IMR-90 (cell line): ENCODE measurements at regions not wholly inside any gene's neighbourhood (a gene's known extent, or its start where the extent isn't known, plus 50 kb on each side); places are given as distances from the start of the nearest gene placed in this dataset.

ENCODE experiments used
- ATAC-seq: fragments of 200-7000 bp; cut with Tn5 transposase; 2 replicates; pipeline ENCODE4 v1.9.1; 2020; ENCODE audit warnings: low read depth, mild to moderate bottlenecking, moderate library complexity
- BruUV-seq: library from RNA; stranded (reverse); fragments of 400-500 nt; replicated peaks from 2 replicates; lab custom pipeline; 2021; lab: Mats Ljungman, UMichigan
- CTCF ChIA-PET: fragments of 300-600 bp; formaldehyde crosslinking; extraction: SDS; loops from one replicate; lab custom pipeline; 2021; ENCODE audit warnings: antibody characterized with exemption; lab: Yijun Ruan, JAX
- POLR2A ChIA-PET: fragments of 300-600 bp; sonication (Branson Sonifier 250); formaldehyde crosslinking; loops from one replicate; lab custom pipeline; 2022; ENCODE audit warnings: antibody characterized with exemption; ENCODE audit not compliant: unreplicated experiment; lab: Charles Lee
- DNase-seq: peaks from one replicate; pipeline ENCODE4 v3.0.0; 2013
- H2AFZ ChIP-seq: replicated peaks from 2 replicates; pipeline ENCODE3; 2013; ENCODE audit warnings: low read length, mild to moderate bottlenecking; ENCODE audit not compliant: poor library complexity
- H2AK5ac ChIP-seq: 2 replicates; pipeline ENCODE4 v1.6.1; 2013; ENCODE audit warnings: low read depth, low read length, inconsistent platforms
- H2AK9ac ChIP-seq: replicated peaks from 2 replicates; pipeline ENCODE3; 2013; ENCODE audit warnings: mild to moderate bottlenecking, low read depth, low read length, moderate library complexity; ENCODE audit not compliant: poor library complexity
- H2BK120ac ChIP-seq: 2 replicates; pipeline ENCODE4 v1.6.1; 2013; ENCODE audit warnings: low read depth, low read length, inconsistent platforms
- H2BK15ac ChIP-seq: 3 replicates; pipeline ENCODE4 v1.6.1; 2013; ENCODE audit warnings: low read depth, low read length, inconsistent platforms
- H2BK20ac ChIP-seq: 2 replicates; pipeline ENCODE4 v1.6.1; 2013; ENCODE audit warnings: low read depth, mild to moderate bottlenecking, inconsistent platforms, low read length, moderate library complexity
- H2BK5ac ChIP-seq: 2 replicates; pipeline ENCODE4 v1.6.1; 2013; ENCODE audit warnings: mild to moderate bottlenecking, low read depth, low read length, inconsistent platforms; ENCODE audit not compliant: poor library complexity, severe bottlenecking
- H3K14ac ChIP-seq: replicated peaks from 2 replicates; pipeline ENCODE4 v1.6.1; 2013; ENCODE audit warnings: low read depth, low read length, inconsistent platforms
- H3K18ac ChIP-seq: 2 replicates; pipeline ENCODE4 v1.6.1; 2013; ENCODE audit warnings: low read depth, low read length, control low read depth
- H3K23ac ChIP-seq: 2 replicates; pipeline ENCODE4 v1.6.1; 2013; ENCODE audit warnings: low read depth, low read length, inconsistent platforms
- H3K27ac ChIP-seq: 2 replicates; pipeline ENCODE4 v1.5.1; 2013; ENCODE audit warnings: mild to moderate bottlenecking, control low read depth, low read length; ENCODE audit not compliant: insufficient read depth
- H3K27me3 ChIP-seq: 2 replicates; pipeline ENCODE4 v1.6.1; 2013; ENCODE audit warnings: low read length; ENCODE audit not compliant: control insufficient read depth, insufficient read depth
- H3K36me3 ChIP-seq: 2 replicates; pipeline ENCODE4 v1.6.1; 2013; ENCODE audit warnings: low read length, mixed read lengths; ENCODE audit not compliant: control insufficient read depth, insufficient read depth
- H3K4ac ChIP-seq: 2 replicates; pipeline ENCODE4 v1.6.1; 2013; ENCODE audit warnings: low read depth, low read length, inconsistent platforms
- H3K4me1 ChIP-seq: 2 replicates; pipeline ENCODE4 v1.6.1; 2013; ENCODE audit warnings: low read length, mixed read lengths; ENCODE audit not compliant: control insufficient read depth, insufficient read depth
- H3K4me2 ChIP-seq: 2 replicates; pipeline ENCODE4 v1.6.1; 2013; ENCODE audit warnings: low read depth, mild to moderate bottlenecking, control low read depth, low read length, moderate library complexity
- H3K4me3 ChIP-seq: 2 replicates; pipeline ENCODE4 v1.5.1; 2013; ENCODE audit warnings: low read depth, mild to moderate bottlenecking, control low read depth, low read length, moderate library complexity; ENCODE audit not compliant: insufficient read depth
- H3K56ac ChIP-seq: 2 replicates; pipeline ENCODE4 v1.6.1; 2013; ENCODE audit warnings: low read length, inconsistent platforms; ENCODE audit not compliant: insufficient read depth; ENCODE audit errors: extremely low read depth
- H3K79me1 ChIP-seq, 2 experiments: 2 replicates each; pipeline ENCODE4 v1.6.1; 2013; ENCODE audit warnings: low read length in 2 of 2, inconsistent platforms in 1 of 2, low read depth in 1 of 2
- H3K9ac ChIP-seq: 2 replicates; pipeline ENCODE4 v1.6.1; 2013; ENCODE audit warnings: low read depth, low read length, control low read depth
- H3K9me1 ChIP-seq: 2 replicates; pipeline ENCODE4 v1.6.1; 2013; ENCODE audit warnings: low read length, inconsistent platforms; ENCODE audit not compliant: insufficient read depth
- H3K9me3 ChIP-seq: 2 replicates; pipeline ENCODE4 v1.6.1; 2013; ENCODE audit warnings: low read length; ENCODE audit not compliant: control insufficient read depth, insufficient read depth
- H4K20me1 ChIP-seq: 2 replicates; pipeline ENCODE4 v1.6.1; 2013; ENCODE audit warnings: low read length, inconsistent platforms; ENCODE audit not compliant: insufficient read depth
- H4K5ac ChIP-seq: 2 replicates; pipeline ENCODE4 v1.6.1; 2013; ENCODE audit warnings: mild to moderate bottlenecking, low read depth, low read length, control low read depth
- H4K8ac ChIP-seq, 2 experiments: 2 replicates each; pipeline ENCODE4 v1.6.1; 2013; ENCODE audit warnings: low read depth in 2 of 2, low read length in 2 of 2, control low read depth in 1 of 2, inconsistent platforms in 1 of 2
- H4K91ac ChIP-seq: 2 replicates; pipeline ENCODE4 v1.6.1; 2013; ENCODE audit warnings: low read depth, low read length, inconsistent platforms; ENCODE audit not compliant: insufficient read depth
- CEBPB ChIP-seq: IDR thresholded peaks from 2 replicates; pipeline ENCODE4 v1.6.1; 2012; ENCODE audit warnings: low read depth, low read length, improper control_type of control experiment
- CHD1 ChIP-seq: IDR thresholded peaks from 2 replicates; pipeline ENCODE4 v1.6.1; 2012; ENCODE audit warnings: low read depth, low read length, improper control_type of control experiment
- FOS ChIP-seq: fragments of 150-350 bp; IDR thresholded peaks from 2 replicates; pipeline ENCODE4 v1.6.1; 2016; ENCODE audit warnings: low read depth, low read length
- POLR2A ChIP-seq: IDR thresholded peaks from 2 replicates; pipeline ENCODE4 v1.6.1; 2012; ENCODE audit warnings: mild to moderate bottlenecking, low read depth, low read length
- RAD21 ChIP-seq: IDR thresholded peaks from 2 replicates; pipeline ENCODE4 v1.6.1; 2012; ENCODE audit warnings: low read length, improper control_type of control experiment
- RFX5 ChIP-seq: IDR thresholded peaks from 2 replicates; pipeline ENCODE4 v1.8.0; 2012; ENCODE audit warnings: low read depth, mild to moderate bottlenecking, low read length, moderate library complexity
- WGBS, 2 experiments: methylation state at CpG; one replicate each; pipeline versions ENCODE4 v1.1.5 to v1.1.7; 2013; ENCODE audit warnings: missing lambda C conversion rate in 2 of 2; ENCODE audit not compliant: insufficient read length in 1 of 2; ENCODE audit errors: extremely low coverage in 2 of 2; 5-methylcytosine and 5-hydroxymethylcytosine counted together
- dilution Hi-C: fragments of 300-500 bp; cut with HindIII; formaldehyde crosslinking; loops from one replicate; pipeline ENCODE4 v1.14.3; 2018; ENCODE audit warnings: low sequenced_read_pairs; ENCODE audit not compliant: unreplicated experiment
- in situ Hi-C: fragments of 300-500 bp; cut with MboI; formaldehyde crosslinking; loops from 3 replicates; pipeline ENCODE4 v1.14.3; 2019; ENCODE audit warnings: low sequenced_read_pairs, inconsistent platforms, mixed read lengths
- intact Hi-C: fragments of 100-400 bp; cut with micrococcal nuclease; formaldehyde crosslinking; loops from 2 replicates; pipeline ENCODE4 v1.10.0; 2022
- TF ChIP-seq, protein P1 (sequence below): fragments of 150-350 bp; IDR thresholded peaks from 2 replicates; pipeline ENCODE4 v1.6.1; 2017; ENCODE audit warnings: mild to moderate bottlenecking, antibody characterized with exemption, low read length, low read depth

GRCh38 chr4:19645589-19645988, 606.1 kb upstream of the SLIT2 start:
- Histone ChIP-seq H4K91ac (no peak overlapping the region), H2AFZ (no peak overlapping the region), H2BK5ac (no peak overlapping the region), H3K23ac (no peak overlapping the region), H2BK15ac (no peak overlapping the region), H2AK5ac (no peak overlapping the region), H3K4me2 (no peak overlapping the region), H3K9me1 (no peaks in the 10 kb centered on the region), H4K20me1 (no peaks in the 10 kb centered on the region), H3K14ac (no peak overlapping the region), H3K9me3 (no peaks in the 10 kb centered on the region), H2AK9ac (no peak overlapping the region), H3K27ac (no peak overlapping the region), H3K56ac (no peak overlapping the region), H3K27me3 (no peaks in the 10 kb centered on the region), H4K8ac (no peak overlapping the region), H2BK20ac (no peak overlapping the region), H3K79me1 (no peaks in the 10 kb centered on the region), H4K5ac (no peak overlapping the region), H3K4me3 (no peak overlapping the region), H2BK120ac (no peak overlapping the region), H3K9ac (no peak overlapping the region), H3K36me3 (no peaks in the 10 kb centered on the region), H3K4me1 (no peaks in the 10 kb centered on the region), H3K18ac (no peak overlapping the region), H3K4ac (no peak overlapping the region)
- no TSS peak for BruUV-seq
- dilution Hi-C loops (no loop called here), intact Hi-C loops (no loop called here), in situ Hi-C loops (no loop called here)
- no peak for TF ChIP-seq RAD21
- no peak for TF ChIP-seq CHD1
- TF ChIP-seq CEBPB = no peak
- no peak for TF ChIP-seq FOS
- TF ChIP-seq, protein P1, sequence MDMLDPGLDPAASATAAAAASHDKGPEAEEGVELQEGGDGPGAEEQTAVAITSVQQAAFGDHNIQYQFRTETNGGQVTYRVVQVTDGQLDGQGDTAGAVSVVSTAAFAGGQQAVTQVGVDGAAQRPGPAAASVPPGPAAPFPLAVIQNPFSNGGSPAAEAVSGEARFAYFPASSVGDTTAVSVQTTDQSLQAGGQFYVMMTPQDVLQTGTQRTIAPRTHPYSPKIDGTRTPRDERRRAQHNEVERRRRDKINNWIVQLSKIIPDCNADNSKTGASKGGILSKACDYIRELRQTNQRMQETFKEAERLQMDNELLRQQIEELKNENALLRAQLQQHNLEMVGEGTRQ = no peak
- no peak for TF ChIP-seq POLR2A
- no peak for TF ChIP-seq RFX5
- ChIA-PET POLR2A (no interaction called here), CTCF (no interaction called here)
- DNase-seq (no peak), ATAC-seq (no peak)
- WGBS, 2 experiments = no CpG with 5 or more reads among the region's 1 CpG
